Effector memory CD4-positive, alpha-beta T cell (primary cell): ENCODE measurements at regions not wholly inside any gene's neighbourhood (a gene's known extent, or its start where the extent isn't known, plus 50 kb on each side); places are given as distances from the start of the nearest gene placed in this dataset.

Experiments used
- DNase-seq, 3 donors: peaks; one replicate each; pipeline ENCODE4 v3.0.0-alpha.2; 2020
- H3K27ac ChIP-seq: 2 replicates; pipeline ENCODE4 v1.7.0; 2013; ENCODE audit warnings: mild to moderate bottlenecking, low read length, moderate library complexity; ENCODE audit not compliant: insufficient read depth, poor library complexity, severe bottlenecking
- H3K27me3 ChIP-seq: replicated peaks from 2 replicates; pipeline ENCODE4 v1.7.0; 2013; ENCODE audit warnings: mild to moderate bottlenecking, low read length; ENCODE audit not compliant: insufficient read depth, control insufficient read depth, poor library complexity, severe bottlenecking
- H3K36me3 ChIP-seq: 2 replicates; pipeline ENCODE4 v1.7.0; 2013; ENCODE audit warnings: mild to moderate bottlenecking, low read length, moderate library complexity; ENCODE audit not compliant: control insufficient read depth, insufficient read depth
- H3K4me1 ChIP-seq: 2 replicates; pipeline ENCODE4 v1.7.0; 2013; ENCODE audit warnings: low read length, mild to moderate bottlenecking; ENCODE audit not compliant: control insufficient read depth, insufficient read depth, poor library complexity, severe bottlenecking
- H3K4me3 ChIP-seq: 2 replicates; pipeline ENCODE4 v1.7.0; 2013; ENCODE audit warnings: low read length, low read depth, mild to moderate bottlenecking; ENCODE audit not compliant: insufficient read depth, poor library complexity, severe bottlenecking
- H3K9me3 ChIP-seq: 2 replicates; pipeline ENCODE4 v1.7.0; 2013; ENCODE audit warnings: mild to moderate bottlenecking, low read length, moderate library complexity; ENCODE audit not compliant: control insufficient read depth

- no peak for DNase-seq
- Histone ChIP-seq H3K27ac (no peak overlapping the region), H3K4me3 (no peak overlapping the region), H3K27me3 (no peaks in the 10 kb centered on the region), H3K36me3 (no peaks in the 10 kb centered on the region), H3K4me1 (no peaks in the 10 kb centered on the region), H3K9me3 (no peaks in the 10 kb centered on the region)
These were observed 371.2 kb downstream of the ADGRL2 start for GRCh38 chr1:82171955-82172354.

GRCh38 chr1:82168482-82168881 lies 367.7 kb downstream of the ADGRL2 start:
- DNase-seq: no peak
- H3K27ac ChIP-seq: no peak overlapping the region
- H3K4me3 ChIP-seq: no peak overlapping the region

GRCh38 chr1:82165304-82165703 lies 364.6 kb downstream of the ADGRL2 start:
- Histone ChIP-seq H3K27ac (no peak overlapping the region), H3K9me3 (no peaks in the 10 kb centered on the region), H3K4me3 (no peak overlapping the region), H3K36me3 (no peaks in the 10 kb centered on the region), H3K4me1 (no peaks in the 10 kb centered on the region), H3K27me3 (no peaks in the 10 kb centered on the region)
- no peak for DNase-seq

More at GRCh38 chr1:82168482-82168881, 367.7 kb downstream of the ADGRL2 start:
- Histone ChIP-seq H3K9me3 (no peaks in the 10 kb centered on the region), H3K36me3 (no peaks in the 10 kb centered on the region), H3K4me1 (no peaks in the 10 kb centered on the region), H3K27me3 (no peaks in the 10 kb centered on the region)

GRCh38 chr1:82162486-82163420 lies 362.0 kb downstream of the ADGRL2 start:
- H3K4me3 ChIP-seq: no peak overlapping the region
- DNase-seq: no peak

GRCh38 chr1:82161700-82162141 lies 361.0 kb downstream of the ADGRL2 start:
- Histone ChIP-seq H3K36me3 (no peaks in the 10 kb centered on the region), H3K27me3 (no peaks in the 10 kb centered on the region), H3K27ac (no peak overlapping the region), H3K4me1 (no peaks in the 10 kb centered on the region), H3K4me3 (no peak overlapping the region), H3K9me3 (no peaks in the 10 kb centered on the region)
- no peak for DNase-seq

More at GRCh38 chr1:82162486-82163420, 362.0 kb downstream of the ADGRL2 start:
- H3K27ac ChIP-seq: no peak overlapping the region
- H3K27me3 ChIP-seq: no peaks in the 10 kb centered on the region
- no peaks in the 10 kb centered on the region for H3K9me3 ChIP-seq
- H3K4me1 ChIP-seq: no peaks in the 10 kb centered on the region
- no peaks in the 10 kb centered on the region for H3K36me3 ChIP-seq

GRCh38 chr1:82160903-82161302 lies 360.2 kb downstream of the ADGRL2 start:
- DNase-seq: no peak
- no peaks in the 10 kb centered on the region for H3K9me3 ChIP-seq

GRCh38 chr1:82160036-82160435 lies 359.3 kb downstream of the ADGRL2 start:
- Histone ChIP-seq H3K27me3 (no peaks in the 10 kb centered on the region), H3K4me1 (no peaks in the 10 kb centered on the region), H3K36me3 (no peaks in the 10 kb centered on the region), H3K27ac (no peak overlapping the region), H3K9me3 (no peaks in the 10 kb centered on the region), H3K4me3 (no peak overlapping the region)
- DNase-seq: no peak

More at GRCh38 chr1:82160903-82161302, 360.2 kb downstream of the ADGRL2 start:
- Histone ChIP-seq H3K27me3 (no peaks in the 10 kb centered on the region), H3K4me3 (no peak overlapping the region), H3K27ac (no peak overlapping the region), H3K36me3 (no peaks in the 10 kb centered on the region), H3K4me1 (no peaks in the 10 kb centered on the region)

- H3K4me3 ChIP-seq: no peak overlapping the region
- H3K9me3 ChIP-seq: no peaks in the 10 kb centered on the region
- no peaks in the 10 kb centered on the region for H3K27me3 ChIP-seq
- no peaks in the 10 kb centered on the region for H3K36me3 ChIP-seq
- DNase-seq: no peak
- H3K4me1 ChIP-seq: no peaks in the 10 kb centered on the region
- no peak overlapping the region for H3K27ac ChIP-seq
These were observed 358.2 kb downstream of the ADGRL2 start for GRCh38 chr1:82158981-82159380.

GRCh38 chr1:82154219-82154970 lies 353.7 kb downstream of the ADGRL2 start:
- H3K36me3 ChIP-seq: no peaks in the 10 kb centered on the region
- H3K27me3 ChIP-seq: no peaks in the 10 kb centered on the region
- no peak overlapping the region for H3K4me3 ChIP-seq
- DNase-seq: no peak
- no peaks in the 10 kb centered on the region for H3K9me3 ChIP-seq
- no peak overlapping the region for H3K27ac ChIP-seq
- no peaks in the 10 kb centered on the region for H3K4me1 ChIP-seq

- no peak overlapping the region for H3K4me3 ChIP-seq
- H3K27me3 ChIP-seq: no peaks in the 10 kb centered on the region
- no peaks in the 10 kb centered on the region for H3K9me3 ChIP-seq
- no peaks in the 10 kb centered on the region for H3K4me1 ChIP-seq
- no peak overlapping the region for H3K27ac ChIP-seq
- DNase-seq: no peak
- no peaks in the 10 kb centered on the region for H3K36me3 ChIP-seq
These were observed 353.0 kb downstream of the ADGRL2 start for GRCh38 chr1:82153752-82154151.
